ENCODE measurements at regions not wholly inside any gene's neighbourhood (a gene's known extent, or its start where the extent isn't known, plus 50 kb on each side); places are given as distances from the start of the nearest gene placed in this dataset.

- CTCF ChIA-PET = no interaction called here
- BruUV-seq (replicated peaks) = no TSS peak
- DNase-seq = peak in 1 of 2 experiments; percentile 1
Measured at GRCh38 chr5:125258615-125259014, 512.2 kb upstream of the ZNF608 start.

GRCh38 chr5:125261505-125262250, 515.2 kb upstream of the ZNF608 start:
- Mint-ChIP-seq H3K27me3 (ENCODE audit: insufficient read depth, unreplicated experiment) (no peaks in the 10 kb centered on the region), H3K4me3 (ENCODE audit: unreplicated experiment) (no peak overlapping the region), H3K9me3 (ENCODE audit: unreplicated experiment) (peaks cover 14% of the 10 kb centered on the region), H3K36me3 (ENCODE audit: insufficient read depth, unreplicated experiment) (no peaks in the 10 kb centered on the region), H3K27ac (ENCODE audit: unreplicated experiment) (no peak overlapping the region), H3K4me1 (ENCODE audit: low read depth, unreplicated experiment) (peaks cover 7% of the 10 kb centered on the region)
- ChIA-PET POLR2A (no interaction called here), CTCF (no interaction called here)
- no peak for DNase-seq
- TF ChIP-seq, protein P1, sequence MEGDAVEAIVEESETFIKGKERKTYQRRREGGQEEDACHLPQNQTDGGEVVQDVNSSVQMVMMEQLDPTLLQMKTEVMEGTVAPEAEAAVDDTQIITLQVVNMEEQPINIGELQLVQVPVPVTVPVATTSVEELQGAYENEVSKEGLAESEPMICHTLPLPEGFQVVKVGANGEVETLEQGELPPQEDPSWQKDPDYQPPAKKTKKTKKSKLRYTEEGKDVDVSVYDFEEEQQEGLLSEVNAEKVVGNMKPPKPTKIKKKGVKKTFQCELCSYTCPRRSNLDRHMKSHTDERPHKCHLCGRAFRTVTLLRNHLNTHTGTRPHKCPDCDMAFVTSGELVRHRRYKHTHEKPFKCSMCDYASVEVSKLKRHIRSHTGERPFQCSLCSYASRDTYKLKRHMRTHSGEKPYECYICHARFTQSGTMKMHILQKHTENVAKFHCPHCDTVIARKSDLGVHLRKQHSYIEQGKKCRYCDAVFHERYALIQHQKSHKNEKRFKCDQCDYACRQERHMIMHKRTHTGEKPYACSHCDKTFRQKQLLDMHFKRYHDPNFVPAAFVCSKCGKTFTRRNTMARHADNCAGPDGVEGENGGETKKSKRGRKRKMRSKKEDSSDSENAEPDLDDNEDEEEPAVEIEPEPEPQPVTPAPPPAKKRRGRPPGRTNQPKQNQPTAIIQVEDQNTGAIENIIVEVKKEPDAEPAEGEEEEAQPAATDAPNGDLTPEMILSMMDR (IDR thresholded peaks at IDR 0.05; ENCODE audit: insufficient read depth in 1 of 2, low read depth in 1 of 2, low read length in 1 of 2, severe bottlenecking in 1 of 2, unreplicated experiment in 1 of 2) = no peak
- intact Hi-C loops (cut with micrococcal nuclease; ENCODE audit: unreplicated experiment) = no loop called here
- H3K4me1 ChIP-seq = peaks cover 7% of the 10 kb centered on the region; the same call in 1 of the 2 replicates
- no peaks in the 10 kb centered on the region for H3K27me3 ChIP-seq (replicated peaks; ENCODE audit: control insufficient read depth, insufficient read depth, low read length)
- no peaks in the 10 kb centered on the region for H3K36me3 ChIP-seq (ENCODE audit: control insufficient read depth, insufficient read depth, low read length)
- no peak overlapping the region for H3K4me3 ChIP-seq (ENCODE audit: low read depth, low read length)
- peaks cover 8% of the 10 kb centered on the region for H3K9me3 ChIP-seq
- BruUV-seq (replicated peaks) = no TSS peak

More at GRCh38 chr5:125258615-125259014, 512.2 kb upstream of the ZNF608 start:
- Histone ChIP-seq H3K4me1 (peaks cover 7% of the 10 kb centered on the region; the same call in 1 of the 2 replicates), H3K36me3 (ENCODE audit: control insufficient read depth, insufficient read depth, low read length) (no peaks in the 10 kb centered on the region), H3K9me3 (peaks cover 8% of the 10 kb centered on the region), H3K27me3 (replicated peaks; ENCODE audit: control insufficient read depth, insufficient read depth, low read length) (no peaks in the 10 kb centered on the region), H3K4me3 (ENCODE audit: low read depth, low read length) (no peak overlapping the region)
- POLR2A ChIA-PET = no interaction called here
- Mint-ChIP-seq H3K27ac (ENCODE audit: unreplicated experiment) (no peak overlapping the region), H3K4me3 (ENCODE audit: unreplicated experiment) (no peak overlapping the region), H3K4me1 (ENCODE audit: low read depth, unreplicated experiment) (peaks cover 7% of the 10 kb centered on the region), H3K9me3 (ENCODE audit: unreplicated experiment) (no peaks in the 10 kb centered on the region), H3K27me3 (ENCODE audit: insufficient read depth, unreplicated experiment) (no peaks in the 10 kb centered on the region), H3K36me3 (ENCODE audit: insufficient read depth, unreplicated experiment) (no peaks in the 10 kb centered on the region)
- TF ChIP-seq, protein P1 (IDR thresholded peaks at IDR 0.05; ENCODE audit: insufficient read depth in 1 of 2, low read depth in 1 of 2, low read length in 1 of 2, severe bottlenecking in 1 of 2, unreplicated experiment in 1 of 2) = no peak
- intact Hi-C loops (cut with micrococcal nuclease; ENCODE audit: unreplicated experiment) = no loop called here

- no peak overlapping the region for H3K4me3 ChIP-seq (ENCODE audit: low read depth, low read length)
- H3K27me3 ChIP-seq (replicated peaks; ENCODE audit: control insufficient read depth, insufficient read depth, low read length) = no peaks in the 10 kb centered on the region
- intact Hi-C loops (cut with micrococcal nuclease; ENCODE audit: unreplicated experiment) = no loop called here
- no TSS peak for BruUV-seq (replicated peaks)
- no peaks in the 10 kb centered on the region for H3K27me3 Mint-ChIP-seq (ENCODE audit: insufficient read depth, unreplicated experiment)
- TF ChIP-seq, protein P1 (IDR thresholded peaks at IDR 0.05; ENCODE audit: insufficient read depth in 1 of 2, low read depth in 1 of 2, low read length in 1 of 2, severe bottlenecking in 1 of 2, unreplicated experiment in 1 of 2) = no peak
- H3K27ac Mint-ChIP-seq (ENCODE audit: unreplicated experiment) = no peak overlapping the region
- peaks cover 14% of the 10 kb centered on the region for H3K9me3 Mint-ChIP-seq (ENCODE audit: unreplicated experiment)
- no peak for DNase-seq
- CTCF ChIA-PET = no interaction called here
- H3K36me3 ChIP-seq (ENCODE audit: control insufficient read depth, insufficient read depth, low read length) = no peaks in the 10 kb centered on the region
- H3K4me3 Mint-ChIP-seq (ENCODE audit: unreplicated experiment) = no peak overlapping the region
- peaks cover 7% of the 10 kb centered on the region; the same call in 1 of the 2 replicates for H3K4me1 ChIP-seq
- no peaks in the 10 kb centered on the region for H3K36me3 Mint-ChIP-seq (ENCODE audit: insufficient read depth, unreplicated experiment)
- H3K4me1 Mint-ChIP-seq (ENCODE audit: low read depth, unreplicated experiment) = peaks cover 7% of the 10 kb centered on the region
- peaks cover 8% of the 10 kb centered on the region for H3K9me3 ChIP-seq
- POLR2A ChIA-PET = no interaction called here
Measured at GRCh38 chr5:125262782-125263181, 516.3 kb upstream of the ZNF608 start.
